Fibroblast of peridontal ligament (primary cell): ENCODE measurements at regions not wholly inside any gene's neighbourhood (a gene's known extent, or its start where the extent isn't known, plus 50 kb on each side); places are given as distances from the start of the nearest gene placed in this dataset.

ENCODE experiments used
- DNase-seq: peaks from one replicate; pipeline ENCODE4 v3.0.0-alpha.2; 2010; ENCODE audit errors: extremely low read depth

- DNase-seq: no peak
Measured at GRCh38 chr14:34348592-34348991, 113.4 kb downstream of the SPTSSA start.

GRCh38 chr14:34347683-34348082, 114.4 kb downstream of the SPTSSA start:
- no peak for DNase-seq

DNA sequence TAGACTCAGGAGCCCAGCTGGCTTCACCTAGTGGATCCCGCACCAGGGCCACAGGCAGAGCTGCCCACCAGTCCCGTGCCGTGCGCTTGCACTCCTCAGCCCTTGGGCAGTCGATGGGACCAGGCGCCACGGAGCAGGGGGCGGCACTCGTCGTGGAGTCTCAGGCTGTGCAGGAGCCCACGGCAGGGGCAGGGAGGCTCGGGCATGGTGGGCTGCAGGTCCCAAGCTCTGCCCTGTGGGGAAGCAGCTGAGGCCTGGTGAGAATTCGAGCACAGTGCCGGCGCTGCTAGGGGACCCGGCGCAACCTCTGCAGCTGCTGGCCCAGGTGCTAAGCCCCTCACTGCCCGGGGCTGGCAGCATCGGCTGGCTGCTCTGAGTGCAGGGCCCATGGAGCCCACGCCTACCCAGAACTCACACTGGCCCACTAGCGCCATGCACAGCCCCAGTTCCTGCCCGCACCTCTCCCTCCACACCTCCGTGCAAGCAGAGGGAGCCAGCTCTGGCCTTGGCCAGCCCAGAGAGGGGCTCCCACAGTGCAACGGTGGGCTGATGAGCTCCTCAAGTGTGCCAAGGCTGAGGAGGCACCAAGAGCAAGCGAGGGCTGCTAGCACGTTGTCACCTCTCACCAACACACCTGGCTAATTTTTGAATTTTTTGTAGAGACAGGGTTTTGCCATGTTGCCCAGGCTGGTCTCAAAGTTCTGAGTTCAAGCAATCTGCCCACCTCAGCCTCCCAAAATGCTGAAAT, 116.1 kb downstream of the SPTSSA start:
- no peak for DNase-seq

DNA sequence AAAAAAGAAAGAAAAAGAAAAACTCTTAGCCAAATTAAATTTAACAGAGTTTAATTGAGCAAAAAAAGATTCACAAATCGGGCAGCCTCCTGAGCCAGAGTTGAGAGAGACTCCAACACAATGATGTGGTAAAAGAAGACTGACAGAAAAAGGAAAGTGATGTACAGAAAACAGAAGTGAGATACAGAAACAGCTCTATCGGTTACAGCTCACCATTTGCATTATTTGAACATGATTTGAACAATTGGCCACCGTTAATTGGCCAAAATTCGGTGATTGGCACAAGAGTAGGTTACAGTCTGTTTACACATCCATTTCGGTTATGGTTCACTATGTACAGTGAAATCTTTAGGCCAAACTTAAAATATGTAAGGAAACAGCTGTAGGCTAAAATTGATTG, 117.7 kb downstream of the SPTSSA start:
- no peak for DNase-seq

DNA sequence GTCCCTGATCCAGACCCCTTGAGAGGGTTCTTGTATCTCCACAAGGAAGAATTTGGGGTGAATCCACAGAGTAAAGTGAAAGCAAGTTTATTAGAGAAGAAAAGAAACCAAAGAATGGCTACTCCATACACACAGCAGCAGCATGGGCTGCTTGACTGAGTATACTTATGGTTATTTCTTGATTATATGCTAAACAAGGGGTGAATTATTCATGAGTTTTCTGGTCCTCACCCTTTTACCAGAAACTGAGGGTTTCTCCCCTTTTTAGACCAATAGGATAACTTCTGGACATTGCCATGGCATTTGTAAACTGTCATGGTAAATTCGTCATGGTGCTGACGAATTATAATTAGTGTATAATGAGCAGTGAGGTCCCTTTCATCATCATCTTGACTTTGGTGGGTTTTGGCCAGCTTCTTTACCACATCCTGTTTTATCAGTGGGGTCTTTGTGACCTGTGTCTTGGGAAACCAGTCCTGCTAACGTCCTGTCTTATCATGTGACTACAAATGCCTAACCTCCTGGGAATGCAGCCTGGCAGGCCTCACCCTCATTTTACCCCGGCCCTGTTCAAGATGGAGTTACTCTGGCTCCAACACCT, 121.9 kb downstream of the SPTSSA start:
- DNase-seq: peak; percentile 28

GRCh38 chr14:34338056-34338455, 124.0 kb downstream of the SPTSSA start:
- DNase-seq: no peak

- DNase-seq: no peak
Measured at GRCh38 chr14:34336501-34336900, 125.5 kb downstream of the SPTSSA start.

DNA sequence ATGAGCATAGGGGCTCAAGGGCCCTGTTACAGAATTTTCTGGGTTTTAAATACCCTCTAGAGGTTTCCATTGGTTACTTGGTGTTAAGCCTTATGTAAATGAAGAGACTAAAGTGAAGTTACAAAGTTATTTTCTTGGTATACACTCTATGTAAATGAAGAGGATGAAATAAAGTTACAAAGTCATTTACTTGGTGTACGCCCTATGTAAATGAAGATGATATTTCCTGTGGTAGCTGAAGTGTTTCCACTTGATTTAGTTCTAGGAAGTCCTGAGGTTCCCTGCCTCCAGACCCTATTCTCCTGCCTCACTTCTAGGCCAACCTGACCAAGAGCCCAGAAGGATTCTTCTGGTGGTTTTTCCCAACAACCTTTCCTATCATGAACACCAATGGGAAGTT, 126.1 kb downstream of the SPTSSA start:
- no peak for DNase-seq

DNA sequence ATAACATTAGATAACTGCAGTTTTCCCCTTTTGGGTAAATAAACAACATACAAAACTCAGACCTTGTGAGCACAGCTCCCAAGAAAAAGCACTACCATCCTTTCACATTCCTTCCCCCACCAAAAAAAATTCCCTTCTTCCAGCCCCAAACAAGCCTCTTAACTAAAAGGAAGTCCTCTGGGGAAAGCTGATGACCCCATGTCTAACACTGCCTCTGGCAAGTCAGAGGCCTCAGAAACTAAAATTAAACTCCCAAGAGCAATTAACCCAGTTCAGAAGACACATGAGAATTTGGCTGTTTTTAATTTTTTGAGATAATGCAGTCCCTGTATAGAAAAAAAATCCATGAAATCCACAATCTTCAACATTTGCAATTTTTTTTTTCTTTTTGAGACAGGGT, 127.7 kb downstream of the SPTSSA start:
- DNase-seq: no peak

DNA sequence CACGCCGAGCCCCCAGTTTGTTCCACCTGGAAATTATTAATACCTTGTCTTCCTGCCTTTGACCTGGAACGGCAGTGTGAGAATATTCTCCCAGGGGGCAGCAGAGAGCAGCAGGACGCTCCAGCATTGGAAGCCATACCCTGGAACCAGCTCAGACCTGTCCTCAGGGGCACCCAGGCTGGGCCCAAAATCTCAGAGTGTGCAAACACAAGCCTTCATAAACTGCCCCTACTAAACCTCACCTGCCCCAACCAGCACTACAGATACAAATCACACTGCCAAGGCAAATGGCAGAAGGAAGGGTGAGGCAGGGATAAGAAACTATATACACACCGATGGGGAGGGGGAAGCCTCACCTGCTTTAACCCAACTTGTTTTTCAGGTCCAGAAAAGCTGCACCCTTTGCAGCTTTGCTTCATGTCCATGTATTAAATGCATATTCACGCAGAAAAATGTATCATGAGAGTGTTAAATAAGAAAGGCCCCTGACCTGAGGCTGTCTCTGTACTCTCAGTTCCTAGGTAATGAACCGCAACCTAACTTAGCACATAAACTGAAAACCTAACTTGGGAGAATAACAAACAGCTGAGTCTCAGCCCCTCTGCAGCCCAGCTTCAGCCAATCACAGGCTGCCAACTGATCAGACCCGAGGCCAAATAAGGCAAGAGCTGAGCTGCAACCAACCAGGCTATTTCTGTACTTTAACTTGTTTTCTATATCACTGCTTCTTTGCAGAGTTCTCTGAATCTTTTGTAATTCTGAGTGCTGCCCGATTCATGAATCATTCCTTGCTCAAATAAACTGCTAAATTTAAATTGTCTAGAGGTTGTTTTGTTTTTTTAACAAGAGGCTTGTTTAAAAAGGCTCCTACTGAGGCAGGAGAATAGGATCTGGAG, 130.1 kb downstream of the SPTSSA start:
- DNase-seq: no peak

DNA sequence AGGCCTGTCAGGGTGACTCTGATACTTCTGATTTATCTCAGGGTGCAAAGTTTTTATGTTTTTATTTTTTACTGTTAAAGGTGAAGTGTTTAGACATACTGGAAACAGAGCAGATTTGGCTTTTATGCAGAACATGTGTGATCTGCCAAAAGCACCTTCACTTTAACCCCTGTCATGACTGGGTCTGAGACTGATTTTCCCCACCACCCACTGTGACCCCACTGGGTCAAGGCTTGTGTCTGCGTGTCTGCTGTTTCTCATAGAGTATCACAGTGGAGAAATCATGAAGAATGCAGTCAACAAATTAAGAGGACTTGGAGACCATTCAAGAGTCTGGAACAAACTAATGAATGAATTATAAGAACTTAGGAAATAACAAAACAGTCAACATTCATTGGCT, 131.2 kb downstream of the SPTSSA start:
- DNase-seq: no peak

DNA sequence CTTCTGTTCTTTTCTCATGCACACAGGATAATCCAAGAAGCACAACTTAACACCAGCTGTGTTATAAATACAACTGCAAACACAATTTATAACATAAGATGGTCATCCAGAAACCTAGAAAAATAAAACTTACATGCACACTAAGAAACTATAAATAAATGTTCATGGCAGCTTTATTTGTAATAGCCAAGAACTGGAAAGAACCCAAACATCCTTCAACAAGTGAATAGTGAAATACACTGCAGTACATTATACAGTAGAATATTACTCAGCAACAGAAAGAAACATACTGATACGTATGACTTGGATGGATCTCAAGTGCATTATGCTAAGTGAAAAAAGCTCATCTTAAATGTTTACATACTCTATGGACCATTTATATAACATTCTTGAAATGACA, 132.7 kb downstream of the SPTSSA start:
- DNase-seq: no peak

DNA sequence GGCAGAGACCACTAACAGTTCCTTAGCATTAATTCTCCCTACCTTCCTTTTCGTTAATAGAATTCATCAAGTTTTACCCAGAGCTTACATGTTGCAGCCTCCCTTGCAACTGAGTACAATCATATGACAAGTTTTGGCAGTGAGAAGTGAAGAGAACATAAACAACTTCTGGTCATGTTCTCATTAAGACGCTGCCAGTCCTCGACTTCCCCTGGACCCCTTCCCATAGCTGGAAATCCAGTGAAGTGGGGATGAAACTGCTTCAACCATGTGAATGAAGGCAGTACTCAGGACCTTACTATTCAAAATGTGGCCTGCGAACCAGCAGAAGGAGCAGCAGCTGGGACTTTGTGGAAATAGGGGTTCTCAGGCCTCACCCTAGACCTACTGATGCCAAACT, 133.9 kb downstream of the SPTSSA start:
- no peak for DNase-seq

DNA sequence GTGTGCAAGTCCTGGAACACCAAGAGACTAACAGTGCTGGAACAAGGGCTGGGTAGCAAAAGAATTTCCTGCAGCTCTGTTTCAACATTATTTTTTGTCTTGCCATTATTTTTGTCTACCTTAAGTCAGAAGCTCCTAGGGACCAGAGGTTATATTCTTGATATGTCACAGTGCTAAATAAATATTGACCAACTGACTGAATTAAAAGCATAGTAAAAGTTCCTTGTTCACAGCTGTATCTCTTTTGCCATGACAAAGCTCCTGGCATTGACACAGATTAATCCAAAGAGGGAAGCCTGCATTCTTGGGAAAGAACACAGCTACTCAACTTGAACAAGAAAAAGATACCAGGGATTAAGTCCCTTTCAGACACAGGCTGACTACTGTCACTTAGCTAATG, 136.5 kb downstream of the SPTSSA start:
- no peak for DNase-seq

DNA sequence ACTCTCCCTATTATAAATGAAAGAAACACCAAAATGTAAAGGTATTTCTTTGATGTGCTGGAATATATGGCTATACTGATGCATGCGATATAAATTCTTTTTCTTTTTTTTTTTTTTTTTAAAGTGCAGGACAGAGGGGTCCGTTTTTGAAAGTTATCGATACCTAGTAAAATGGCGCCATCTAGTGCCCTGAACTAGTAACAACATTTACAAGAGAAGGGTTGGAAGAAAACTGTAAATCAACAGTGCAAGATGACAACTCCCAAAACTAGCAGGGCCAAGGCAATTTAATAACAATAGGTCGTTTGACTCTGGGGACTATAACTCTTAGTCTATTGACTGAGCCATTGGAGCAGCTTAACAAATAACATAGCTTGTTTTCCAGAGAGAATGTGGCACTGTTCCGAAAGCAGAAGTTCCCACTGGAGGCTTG, 137.7 kb downstream of the SPTSSA start:
- DNase-seq: peak; percentile 59

- DNase-seq: peak; percentile 58
Measured at GRCh38 chr14:34322940-34323418, 139.1 kb downstream of the SPTSSA start.

DNA sequence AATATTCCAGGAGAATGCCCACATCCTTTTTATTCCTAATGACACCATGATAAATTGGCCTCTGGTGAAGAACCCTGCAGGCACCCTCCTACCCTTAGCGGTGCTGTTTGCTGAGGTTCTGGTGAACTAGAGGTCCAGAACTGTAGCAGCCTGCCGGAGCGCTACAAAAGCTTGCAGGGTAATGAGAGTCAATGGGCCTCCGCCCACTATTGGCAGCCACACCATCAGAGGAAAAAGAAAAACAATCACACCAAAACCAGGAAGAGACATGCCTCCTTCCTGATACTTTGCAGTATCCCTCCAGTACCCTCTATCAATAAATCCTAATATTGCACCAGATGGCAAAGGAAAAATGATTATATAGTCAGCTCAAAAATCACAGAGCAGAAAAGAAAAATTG, 142.9 kb downstream of the SPTSSA start:
- no peak for DNase-seq

- DNase-seq: no peak
Measured at GRCh38 chr14:34318014-34318413, 144.0 kb downstream of the SPTSSA start.

- DNase-seq: no peak
Measured at GRCh38 chr14:34310724-34311123, 151.3 kb downstream of the SPTSSA start.

- DNase-seq: no peak
Measured at GRCh38 chr14:34303811-34304210, 158.2 kb downstream of the SPTSSA start.

DNA sequence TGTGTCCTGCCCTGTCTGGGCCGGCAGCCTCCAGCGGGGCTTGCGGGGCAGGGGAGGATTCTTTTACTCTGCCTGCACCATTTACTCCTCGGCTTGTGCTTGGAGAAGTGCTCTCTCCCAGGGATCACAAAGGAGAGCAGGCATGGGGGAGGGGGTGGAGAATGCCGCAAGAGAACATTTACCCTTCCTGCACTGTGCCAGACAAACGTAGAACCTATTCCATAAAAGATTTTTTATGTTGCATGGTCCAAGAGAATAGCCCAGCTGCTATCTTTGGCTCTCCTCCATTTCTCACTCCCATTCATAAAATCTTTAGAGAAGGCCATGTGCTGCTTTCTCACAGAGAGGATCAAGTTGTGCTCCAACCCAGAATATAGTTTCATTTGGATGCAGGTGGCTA, 159.4 kb downstream of the SPTSSA start:
- DNase-seq: no peak

DNA sequence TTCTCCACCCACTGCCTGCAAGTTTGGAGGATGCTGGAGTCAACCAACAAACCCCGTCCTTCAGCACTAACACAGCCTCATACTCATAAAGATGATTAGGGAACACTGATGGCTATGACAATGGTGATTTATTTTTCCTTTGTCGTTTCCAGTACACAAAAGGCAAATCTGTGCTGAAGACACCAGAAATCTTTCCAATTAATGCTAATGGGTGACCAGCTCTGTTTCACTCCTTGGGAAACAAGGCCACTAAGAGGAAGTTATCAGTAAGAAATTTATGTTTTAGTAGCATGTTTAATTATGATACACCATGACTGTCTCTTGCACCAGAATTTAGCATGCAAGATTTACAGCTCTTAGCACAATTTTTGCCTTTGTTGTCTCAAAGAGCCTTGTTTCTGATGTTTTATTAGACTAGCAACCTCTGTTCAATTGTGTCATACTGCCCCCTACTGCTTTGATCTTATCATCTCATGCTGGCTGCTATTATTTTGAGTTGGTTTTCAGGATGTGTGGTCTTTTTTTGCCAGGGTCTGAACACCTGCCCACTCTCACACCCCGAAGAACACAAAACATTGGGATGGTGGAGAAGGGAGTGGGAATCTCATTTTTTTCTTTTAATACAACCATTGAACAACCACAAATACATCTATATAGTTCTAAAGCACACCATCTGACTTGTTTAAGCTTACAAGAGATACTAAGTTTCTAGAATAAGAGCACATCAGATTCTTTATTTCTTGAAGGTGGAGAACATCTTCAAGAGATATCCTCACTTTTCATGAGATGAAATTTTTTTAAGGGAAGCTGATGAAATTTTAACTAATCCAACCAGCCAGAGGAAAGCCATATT, 160.9 kb downstream of the SPTSSA start:
- peak; percentile 42 for DNase-seq
